Adrenal gland (tissue), 9 donors: ENCODE measurements at regions not wholly inside any gene's neighbourhood (a gene's known extent, or its start where the extent isn't known, plus 50 kb on each side); places are given as distances from the start of the nearest gene placed in this dataset.

ENCODE experiments used
- DNase-seq, 7 donors: peaks; one replicate each; pipeline ENCODE4 v3.0.0-alpha.2; 2019 to 2020
- H3K27ac ChIP-seq, 5 donors: fragments of 200-600 bp; sonication (generic) in 4 of 5; 1 replicate in 3 of 5; 2 replicates in 2 of 5; pipeline versions ENCODE4 v1.5.1 to v1.8.0; 2016 to 2020; ENCODE audit warnings: mild to moderate bottlenecking in 1 of 5
- H3K27me3 ChIP-seq: fragments of 200-600 bp; 2 replicates; pipeline ENCODE4 v1.8.0; 2021
- H3K36me3 ChIP-seq, 2 donors: fragments of 200-600 bp; replicated peaks in 1 of 2; 1 replicate in 1 of 2; 2 replicates in 1 of 2; pipeline versions ENCODE4 v1.5.1 to v1.8.0; 2018 to 2022
- H3K4me1 ChIP-seq, 2 donors: fragments of 200-600 bp; replicated peaks in 1 of 2; 1 replicate in 1 of 2; 2 replicates in 1 of 2; pipeline versions ENCODE4 v1.5.1 to v1.8.0; 2018 to 2021
- H3K4me3 ChIP-seq, 4 donors: fragments of 200-600 bp; sonication (generic) in 3 of 4; one replicate each; pipeline ENCODE4 v1.5.1; 2016 to 2018
- H3K9me3 ChIP-seq, 3 donors: fragments of 200-600 bp; sonication (generic) in 1 of 3; replicated peaks in 1 of 3; 1 replicate in 2 of 3; 2 replicates in 1 of 3; pipeline versions ENCODE4 v1.5.1 to v1.8.0; 2016 to 2021
- POLR2A ChIP-seq, 2 donors: fragments of 450-650 bp; IDR thresholded peaks; one replicate each; pipeline ENCODE4 v1.6.1; 2017; ENCODE audit warnings: antibody characterized with exemption in 2 of 2, mild to moderate bottlenecking in 2 of 2, moderate library complexity in 1 of 2
- WGBS, 4 donors: extraction: QIAGEN DNeasy Blood & Tissue Kit in 2 of 4; methylation state at CpG; one replicate each; pipeline versions ENCODE4 v1.1.5 to v1.1.7; 2013 to 2017; 5-methylcytosine and 5-hydroxymethylcytosine counted together
- intact Hi-C, 2 donors: fragments of 100-400 bp; cut with DNase I; formaldehyde crosslinking; loops; one replicate each; pipeline versions ENCODE4 v1.14.1 to v1.15.0; 2022 to 2023
- TF ChIP-seq, protein P1 (sequence below), 6 experiments: fragments of 450-650 bp in 4 of 6; fragments of 200-600 bp in 2 of 6; sonication (generic) in 1 of 6; IDR thresholded peaks; 1 replicate in 5 of 6; 2 replicates in 1 of 6; pipeline versions ENCODE4 v1.5.1 to v1.8.0; 2016 to 2021; ENCODE audit warnings: antibody characterized with exemption in 6 of 6, mild to moderate bottlenecking in 2 of 6, moderate library complexity in 1 of 6
- donor health status: healthy with polysubstance abuse.
- donor health status: Bipolar disorder and iron deficiency.
- donor health status: DM: yes; HTN: yes; CAD: no.
- donor health status: DM: no; HTN: no; CAD: no.
- donor health status: DM: no; HTN: no; CAD: no.

GRCh38 chr2:236843161-236843968 lies 242.3 kb upstream of the COPS8 start:
- Histone ChIP-seq H3K36me3 (no peaks in the 10 kb centered on the region), H3K4me1 (no peaks in the 10 kb centered on the region), H3K4me3 (no peak overlapping the region), H3K27ac (no peak overlapping the region), H3K27me3 (no peaks in the 10 kb centered on the region), H3K9me3 (no peaks in the 10 kb centered on the region)
- no peak for DNase-seq
- 77 to 92% (median 89%) methylated on average over 11 of the region's 11 CpGs for WGBS, 4 donors
- TF ChIP-seq, protein P1, sequence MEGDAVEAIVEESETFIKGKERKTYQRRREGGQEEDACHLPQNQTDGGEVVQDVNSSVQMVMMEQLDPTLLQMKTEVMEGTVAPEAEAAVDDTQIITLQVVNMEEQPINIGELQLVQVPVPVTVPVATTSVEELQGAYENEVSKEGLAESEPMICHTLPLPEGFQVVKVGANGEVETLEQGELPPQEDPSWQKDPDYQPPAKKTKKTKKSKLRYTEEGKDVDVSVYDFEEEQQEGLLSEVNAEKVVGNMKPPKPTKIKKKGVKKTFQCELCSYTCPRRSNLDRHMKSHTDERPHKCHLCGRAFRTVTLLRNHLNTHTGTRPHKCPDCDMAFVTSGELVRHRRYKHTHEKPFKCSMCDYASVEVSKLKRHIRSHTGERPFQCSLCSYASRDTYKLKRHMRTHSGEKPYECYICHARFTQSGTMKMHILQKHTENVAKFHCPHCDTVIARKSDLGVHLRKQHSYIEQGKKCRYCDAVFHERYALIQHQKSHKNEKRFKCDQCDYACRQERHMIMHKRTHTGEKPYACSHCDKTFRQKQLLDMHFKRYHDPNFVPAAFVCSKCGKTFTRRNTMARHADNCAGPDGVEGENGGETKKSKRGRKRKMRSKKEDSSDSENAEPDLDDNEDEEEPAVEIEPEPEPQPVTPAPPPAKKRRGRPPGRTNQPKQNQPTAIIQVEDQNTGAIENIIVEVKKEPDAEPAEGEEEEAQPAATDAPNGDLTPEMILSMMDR (IDR thresholded peaks at IDR 0.05), result no peak
- TF ChIP-seq POLR2A (IDR thresholded peaks at IDR 0.05), result no peak
- intact Hi-C loops, result no loop called here

- Histone ChIP-seq H3K9me3 (no peaks in the 10 kb centered on the region), H3K27ac (no peak overlapping the region), H3K4me3 (no peak overlapping the region), H3K36me3 (no peaks in the 10 kb centered on the region), H3K27me3 (no peaks in the 10 kb centered on the region), H3K4me1 (no peaks in the 10 kb centered on the region)
- no peak for DNase-seq
- intact Hi-C loops, result no loop called here
- TF ChIP-seq POLR2A (IDR thresholded peaks at IDR 0.05), result no peak
- TF ChIP-seq, protein P1 (IDR thresholded peaks at IDR 0.05), result no peak
- WGBS, 4 donors, result 79 to 87% (median 83%) methylated on average over 3 of the region's 3 CpGs
Measured at GRCh38 chr2:236844711-236845110, 241.0 kb upstream of the COPS8 start.

DNA sequence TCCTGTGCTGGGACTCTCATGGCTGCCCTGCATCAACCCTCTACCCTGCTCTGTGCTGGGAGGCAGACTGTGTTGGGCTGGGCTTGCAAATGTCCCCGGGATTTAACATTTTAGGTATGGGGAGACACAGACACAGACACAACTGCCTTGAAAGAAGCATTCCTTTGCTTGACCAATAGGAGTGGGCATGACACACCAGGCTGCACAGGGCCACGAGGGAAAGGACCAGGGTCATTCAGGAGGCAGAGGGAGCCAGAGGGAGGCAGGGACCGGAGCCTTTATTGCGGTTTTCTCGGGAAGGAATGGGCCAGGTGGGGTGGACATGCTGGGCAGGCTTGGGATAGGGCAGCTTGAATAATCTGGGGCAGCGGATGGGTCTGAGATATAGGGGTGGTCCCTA lies 238.7 kb upstream of the COPS8 start:
- no peak for DNase-seq
- no peaks in the 10 kb centered on the region for H3K36me3 ChIP-seq
- no peak overlapping the region for H3K27ac ChIP-seq
- no peaks in the 10 kb centered on the region for H3K9me3 ChIP-seq
- no peak for TF ChIP-seq POLR2A (IDR thresholded peaks at IDR 0.05)
- TF ChIP-seq, protein P1 (IDR thresholded peaks at IDR 0.05), result no peak
- intact Hi-C loops, result no loop called here
- H3K4me3 ChIP-seq, result no peak overlapping the region
- no peaks in the 10 kb centered on the region for H3K4me1 ChIP-seq
- 81 to 86% (median 82%) methylated on average over 6 of the region's 6 CpGs for WGBS, 4 donors
- no peaks in the 10 kb centered on the region for H3K27me3 ChIP-seq

DNA sequence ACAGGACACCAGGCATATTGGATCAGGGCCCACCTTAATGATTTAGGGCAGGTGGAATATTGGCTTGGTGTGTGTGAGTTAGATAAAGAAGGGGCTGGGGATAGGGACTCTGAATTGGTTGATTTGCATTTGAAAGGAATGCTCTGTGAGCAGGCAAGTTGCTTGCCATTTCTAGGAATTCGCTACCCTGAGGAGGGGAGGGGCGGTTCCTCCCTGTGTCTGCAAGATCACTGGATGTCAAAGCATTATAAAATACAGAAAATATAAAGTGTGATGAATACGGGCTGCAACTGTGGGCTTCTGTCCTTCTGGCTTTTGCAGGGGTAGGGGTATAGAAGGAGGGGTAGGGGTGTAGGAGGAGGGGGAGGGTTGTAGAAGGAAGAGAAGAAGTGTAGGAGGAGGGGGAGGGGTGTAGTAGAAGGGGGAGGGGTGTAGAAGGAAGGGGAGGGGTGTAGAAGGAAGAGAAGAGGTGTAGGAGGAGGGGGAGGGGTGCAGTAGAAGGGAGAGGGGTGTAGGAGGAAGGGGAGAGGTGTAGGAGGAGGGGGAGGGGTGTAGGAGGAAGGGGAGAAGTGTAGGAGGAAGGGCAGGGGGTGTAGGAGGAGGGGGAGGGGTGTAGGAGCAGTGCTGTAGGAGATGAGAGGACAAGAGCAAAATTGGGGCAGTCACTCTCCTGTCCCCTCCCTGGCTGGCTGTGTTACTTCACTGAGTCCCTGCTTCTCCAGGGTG lies 238.0 kb upstream of the COPS8 start:
- TF ChIP-seq, protein P1 (IDR thresholded peaks at IDR 0.05), result no peak
- TF ChIP-seq POLR2A (IDR thresholded peaks at IDR 0.05), result no peak
- Histone ChIP-seq H3K4me1 (no peaks in the 10 kb centered on the region), H3K4me3 (no peak overlapping the region), H3K9me3 (no peaks in the 10 kb centered on the region), H3K27me3 (no peaks in the 10 kb centered on the region), H3K36me3 (no peaks in the 10 kb centered on the region), H3K27ac (no peak overlapping the region)
- intact Hi-C loops, result no loop called here
- WGBS, 4 donors, result 69 to 77% (median 75%) methylated on average over 3 of the region's 3 CpGs
- DNase-seq, result no peak
